Ammon's horn (tissue), 1 donor: ENCODE measurements at regions not wholly inside any gene's neighbourhood (a gene's known extent, or its start where the extent isn't known, plus 50 kb on each side); places are given as distances from the start of the nearest gene placed in this dataset.
"Not testable (repeated sequence)": the region's sequence is repeated elsewhere in the genome, so short reads cannot be mapped to it uniquely, and the experiment has no call there.

Experiments
- DNase-seq: peaks from one replicate; pipeline ENCODE4 v3.0.0-alpha.2; 2016; ENCODE audit warnings: low spot score

DNA sequence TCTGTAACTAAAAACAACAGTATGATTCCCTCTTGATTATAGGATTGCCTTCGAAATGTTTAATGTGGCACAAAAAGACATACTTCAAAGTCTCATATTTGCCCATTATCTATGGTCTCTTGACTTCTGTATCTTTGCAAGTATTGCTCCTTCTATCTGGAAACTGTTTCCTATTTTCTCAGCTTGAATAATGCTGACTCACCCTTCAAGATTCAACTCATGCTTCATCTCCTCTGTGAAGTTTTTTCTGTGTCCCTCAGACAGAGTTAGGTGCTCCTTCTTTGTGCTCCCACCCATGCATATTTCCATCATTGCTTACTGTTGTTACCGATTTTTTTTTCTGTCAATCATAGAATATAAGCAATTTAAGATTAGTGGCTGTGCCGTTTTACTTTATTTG, 192.8 kb upstream of the ROBO1 start:
- no peak for DNase-seq

DNA sequence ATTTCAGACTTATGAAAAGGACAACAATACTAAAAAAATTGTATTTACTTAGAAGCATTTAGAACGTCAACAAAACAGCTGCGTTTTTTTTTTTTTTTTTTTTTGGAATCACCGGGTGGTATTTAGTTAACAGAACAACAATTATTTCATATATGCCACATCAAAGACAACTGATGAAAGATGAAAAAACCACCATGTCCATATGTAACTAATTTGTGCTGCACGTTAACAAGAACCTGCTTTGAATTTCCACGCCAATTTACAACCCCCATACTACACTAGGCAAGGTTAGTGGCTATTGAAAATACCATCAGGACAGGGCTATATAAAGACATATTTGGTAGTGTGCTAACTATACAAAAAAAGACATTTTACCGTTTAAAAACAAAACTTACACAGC, 189.3 kb upstream of the ROBO1 start:
- DNase-seq: no peak

DNA sequence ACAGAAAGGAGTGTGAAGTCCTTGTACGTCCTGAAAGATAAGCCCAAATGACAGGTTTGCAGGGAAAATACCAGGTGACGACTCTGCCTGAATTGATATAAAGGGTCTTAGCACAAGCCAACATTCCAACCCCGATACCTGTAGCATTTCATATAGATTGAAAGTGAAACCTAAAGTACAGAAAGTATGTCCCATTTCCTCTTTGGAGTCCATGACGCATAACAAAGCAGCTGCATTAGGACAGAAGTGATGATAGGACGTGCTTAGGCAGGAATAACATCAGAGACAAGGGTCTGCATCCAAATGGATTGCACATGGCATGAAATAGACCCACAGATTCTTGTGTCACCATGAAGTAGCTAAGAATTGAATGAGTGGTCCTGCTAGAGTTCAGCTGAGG, 187.0 kb upstream of the ROBO1 start:
- no peak for DNase-seq

DNA sequence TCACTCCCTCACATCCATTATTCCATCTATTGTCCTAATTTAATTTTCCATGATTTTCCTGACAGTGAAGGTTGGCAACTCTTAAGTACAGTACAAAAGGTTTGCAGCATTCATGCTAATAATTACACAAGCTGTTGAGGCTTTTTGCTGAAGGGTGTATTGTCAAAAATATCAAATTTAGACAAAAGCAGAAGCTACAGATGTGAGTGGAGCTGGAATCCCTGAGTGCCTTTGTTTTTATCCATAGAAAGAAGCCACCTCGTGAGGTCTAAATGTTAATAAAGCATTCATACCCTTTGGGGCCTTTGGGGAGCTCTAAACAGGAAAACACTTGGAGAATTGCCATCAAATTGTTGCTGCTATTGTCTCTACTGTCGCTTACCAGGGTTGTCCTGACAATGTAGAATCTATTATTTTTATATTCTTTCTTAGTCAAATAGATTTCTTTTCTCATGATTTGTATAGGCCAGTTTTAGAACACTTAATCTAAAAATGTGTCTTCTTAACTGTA, 185.8 kb upstream of the ROBO1 start:
- no peak for DNase-seq

DNA sequence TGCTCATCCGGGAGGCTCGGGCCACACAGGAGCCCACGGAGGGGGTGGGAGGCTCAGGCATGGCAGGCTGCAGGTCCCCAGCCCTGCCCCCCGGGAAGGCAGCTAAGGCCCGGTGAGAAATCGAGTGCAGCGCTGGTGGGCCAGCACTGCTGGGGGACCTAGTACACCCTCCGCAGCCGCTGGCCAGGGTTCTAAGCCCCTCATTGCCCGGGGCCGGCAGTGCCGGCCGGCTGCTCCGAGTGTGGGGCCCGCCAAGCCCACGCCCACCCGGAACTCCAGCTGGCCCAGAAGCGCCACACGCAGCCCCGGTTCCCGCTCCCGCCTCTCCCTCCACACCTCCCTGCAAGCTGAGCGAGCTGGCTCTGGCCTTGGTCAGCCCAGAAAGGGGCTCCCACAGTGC, 183.6 kb upstream of the ROBO1 start:
- DNase-seq: not testable (repeated sequence)

DNA sequence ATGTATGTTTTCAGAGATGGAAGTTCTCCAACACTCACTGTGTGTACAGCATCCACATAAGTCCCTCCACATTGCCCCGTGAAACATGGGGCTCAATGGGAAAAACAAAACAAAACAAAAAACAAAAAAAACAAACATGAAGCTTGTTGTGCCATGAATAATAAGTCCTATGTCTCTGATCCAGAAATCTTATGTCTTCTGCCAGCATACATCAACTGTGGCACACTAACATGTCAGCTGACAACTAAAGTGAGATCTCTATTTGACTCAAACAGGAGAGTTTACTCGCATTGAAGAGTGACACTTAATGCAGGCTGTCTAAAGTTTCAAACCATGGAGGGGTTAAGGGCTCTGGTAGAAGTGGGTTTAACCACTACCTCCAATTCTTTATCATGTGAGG, 180.2 kb upstream of the ROBO1 start:
- DNase-seq: no peak

DNA sequence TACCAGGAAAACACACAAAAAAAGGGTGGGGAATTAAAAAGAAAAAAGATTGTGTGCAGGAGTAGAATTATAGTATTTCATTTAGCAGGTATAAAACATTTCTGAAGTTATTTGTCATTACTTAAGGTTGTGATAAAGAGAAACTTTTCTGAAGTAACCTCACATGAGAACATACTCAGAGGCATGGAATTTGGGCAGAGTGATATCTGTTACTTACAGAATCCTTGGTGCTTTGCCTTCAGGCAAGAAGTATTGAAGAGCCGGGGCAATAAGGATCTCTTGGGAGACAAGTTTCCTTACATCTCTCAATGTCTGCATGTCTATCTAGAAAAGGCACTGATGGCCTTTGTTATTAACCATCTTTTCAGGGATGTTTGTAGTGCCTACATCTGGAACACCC, 179.7 kb upstream of the ROBO1 start:
- no peak for DNase-seq

DNA sequence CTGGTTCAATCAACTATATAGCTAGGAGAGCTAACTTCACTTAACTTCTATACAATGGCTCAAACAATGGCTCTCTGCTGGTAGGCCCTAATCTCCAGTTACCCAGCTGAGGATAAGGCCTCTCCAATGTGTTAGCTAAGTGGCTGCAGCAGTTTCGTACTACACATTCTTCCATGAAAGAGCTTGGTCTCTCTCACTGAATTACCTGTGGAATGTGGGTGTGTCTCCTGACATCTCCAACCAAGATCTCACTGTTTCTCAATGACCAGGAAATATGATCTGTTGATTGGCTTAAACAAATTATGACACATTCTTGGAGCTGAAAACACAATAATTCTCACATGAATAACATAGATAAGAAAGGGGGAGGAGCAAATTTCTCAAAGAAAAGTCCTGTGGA, 169.8 kb upstream of the ROBO1 start:
- no peak for DNase-seq

DNA sequence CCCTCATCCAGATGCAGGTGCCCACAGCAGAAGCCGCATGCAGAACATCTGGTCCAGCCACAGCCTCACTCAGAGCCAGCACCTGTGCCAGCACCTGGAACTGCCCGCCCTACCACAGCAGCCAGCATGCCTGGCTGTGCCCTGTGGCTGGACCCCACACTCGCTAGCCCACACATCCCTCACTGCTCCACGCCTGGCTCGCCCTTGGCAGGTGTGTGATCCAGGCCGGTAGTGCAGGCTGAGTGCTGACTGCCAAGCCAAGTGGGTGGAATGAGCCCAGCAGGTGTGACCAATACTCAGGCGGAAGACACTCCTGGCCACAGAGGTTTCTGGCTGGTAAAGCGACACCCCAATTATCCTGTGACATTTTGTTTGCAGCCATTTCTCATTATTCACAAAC, 162.4 kb upstream of the ROBO1 start:
- no peak for DNase-seq

DNA sequence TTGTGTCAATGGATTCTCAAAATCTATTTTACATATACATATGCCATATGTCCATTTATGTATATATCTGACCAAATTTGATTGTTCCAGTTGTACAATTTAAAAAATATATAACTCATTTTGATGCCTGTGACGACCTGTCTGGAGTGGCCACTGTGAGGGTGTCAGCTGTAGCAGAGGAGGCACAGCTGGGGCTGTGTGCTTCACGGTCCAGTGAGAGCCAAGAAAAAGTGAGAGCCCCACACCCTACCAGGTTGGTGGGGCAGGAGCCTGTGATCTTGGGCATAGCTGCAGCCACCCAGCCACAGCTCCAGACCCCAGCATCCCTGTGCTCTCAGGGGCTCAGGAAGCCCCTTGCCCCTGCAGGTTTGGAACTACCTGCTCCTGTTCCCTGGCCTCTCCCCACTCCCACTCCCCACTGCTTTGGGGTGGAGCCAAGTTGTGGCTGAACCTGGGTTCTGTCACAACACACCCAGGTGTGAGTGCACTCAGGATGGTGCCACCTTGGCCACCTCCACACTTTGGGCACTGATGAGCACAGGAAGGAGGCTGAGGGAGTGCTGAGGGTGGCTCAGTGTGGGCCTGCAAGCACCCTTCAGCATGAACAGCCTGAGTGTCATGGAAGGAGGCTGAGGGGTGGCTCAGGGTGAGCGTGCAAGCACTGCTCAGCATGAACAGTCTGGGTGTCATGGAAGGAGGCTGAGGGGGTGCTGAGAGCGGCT, 161.1 kb upstream of the ROBO1 start:
- DNase-seq: no peak

DNA sequence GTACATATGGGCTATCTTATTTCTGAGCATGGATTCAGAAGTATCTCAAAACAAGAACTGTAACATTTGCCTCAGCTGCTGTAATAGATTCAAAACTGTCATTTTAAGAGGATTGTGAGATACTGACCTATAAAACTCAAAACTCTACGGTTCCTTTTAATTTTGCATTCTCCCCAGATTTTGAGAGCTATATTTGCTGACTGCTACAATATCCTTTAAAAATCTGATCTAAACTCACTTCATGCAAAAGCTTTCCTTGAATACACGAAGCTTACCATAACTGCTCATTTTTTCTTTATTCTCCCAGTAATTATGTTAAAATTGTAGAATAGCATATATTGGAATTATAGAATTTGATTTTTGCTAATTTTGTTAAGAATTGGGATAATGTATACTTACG, 158.7 kb upstream of the ROBO1 start:
- no peak for DNase-seq

DNA sequence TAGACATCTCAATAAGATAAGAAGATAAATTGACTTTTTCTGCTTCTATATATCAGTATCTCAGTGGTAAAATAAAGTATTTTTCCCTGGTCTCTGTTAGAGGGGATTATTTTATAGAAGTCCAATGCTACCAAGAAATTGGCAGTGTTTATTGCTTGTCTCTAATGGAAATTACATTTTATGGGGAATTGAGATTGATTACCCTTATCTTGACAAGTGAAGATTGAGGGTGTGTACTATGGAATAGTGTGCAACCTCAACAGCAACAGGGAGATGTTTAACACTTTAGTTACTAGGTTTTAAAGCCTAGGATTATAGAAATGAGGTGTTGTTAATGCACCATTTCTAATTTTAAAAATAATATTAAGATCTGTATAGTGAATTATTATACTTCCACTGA, 154.8 kb upstream of the ROBO1 start:
- DNase-seq: no peak

DNA sequence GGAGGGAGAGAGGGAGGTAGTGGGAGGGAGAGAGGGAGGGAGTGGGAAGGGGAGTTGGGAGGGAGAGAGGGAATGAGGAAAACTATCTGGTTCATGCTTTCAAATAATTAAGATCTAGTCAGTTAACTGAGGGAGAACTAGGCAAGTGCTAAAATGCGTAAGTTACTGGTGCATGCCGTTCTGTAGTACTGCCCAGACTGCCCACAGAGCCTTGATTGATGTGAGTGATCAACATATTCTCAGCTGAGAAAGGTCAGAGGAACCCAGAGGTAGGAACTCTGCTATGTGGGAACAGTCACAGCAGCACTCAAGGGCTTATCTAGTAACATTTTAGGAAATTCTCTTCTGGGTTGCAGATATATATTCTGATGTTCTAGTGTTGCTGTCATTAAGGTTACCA, 149.8 kb upstream of the ROBO1 start:
- DNase-seq: no peak

DNA sequence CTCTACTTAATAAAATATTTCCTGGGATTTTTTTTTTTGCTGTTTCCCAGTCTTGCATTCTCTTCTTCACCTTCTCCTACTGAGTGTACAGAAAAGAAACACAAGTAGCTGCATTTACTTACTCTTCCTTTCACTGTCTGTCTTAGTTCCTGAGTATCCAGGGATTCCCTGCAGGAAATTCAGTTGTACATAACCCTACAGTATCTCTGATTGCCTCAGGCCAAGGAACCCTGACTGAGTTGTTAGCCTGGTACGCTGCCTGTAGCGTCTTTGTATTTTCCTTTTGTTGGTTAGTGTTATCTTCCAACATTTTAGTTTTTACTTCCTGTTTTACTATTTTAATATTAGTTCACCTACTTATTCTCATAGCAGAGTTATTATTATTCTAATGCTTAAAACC, 142.5 kb upstream of the ROBO1 start:
- no peak for DNase-seq

DNA sequence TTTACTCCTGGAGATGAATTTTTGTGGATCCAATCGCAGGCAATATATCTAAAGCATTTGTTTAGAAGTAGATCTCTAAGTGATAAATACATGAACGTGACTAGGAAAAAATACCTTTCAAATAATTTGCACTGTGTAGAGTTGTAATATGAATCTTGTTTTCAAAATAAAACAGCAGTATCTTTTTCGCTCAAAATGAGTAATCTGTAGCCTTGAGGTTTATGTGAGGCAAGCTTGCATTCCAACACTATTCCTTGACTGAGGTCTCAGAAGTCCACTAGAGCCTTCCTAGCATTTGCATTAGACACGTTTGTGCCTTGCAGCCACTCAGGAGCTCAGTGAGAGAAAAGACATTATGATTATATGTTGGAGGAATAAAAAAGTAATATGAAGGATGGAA, 138.3 kb upstream of the ROBO1 start:
- no peak for DNase-seq

DNA sequence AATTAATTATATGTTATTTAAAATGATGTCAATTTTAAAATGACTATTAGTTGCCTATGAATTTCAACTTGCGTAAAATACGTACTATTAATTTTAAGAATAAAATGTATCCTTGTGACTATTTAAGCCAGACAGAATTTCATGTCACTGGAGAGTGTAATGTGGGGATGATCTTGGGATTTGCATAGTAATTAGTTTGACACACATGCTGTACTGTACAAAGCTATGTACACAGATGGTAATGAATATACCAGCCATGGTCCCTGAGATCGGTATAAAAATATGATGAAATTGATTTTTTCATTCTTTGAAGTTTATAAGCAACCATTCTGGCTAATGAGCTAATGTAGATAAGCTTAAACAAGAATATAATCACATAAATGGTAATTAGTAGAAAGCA, 134.4 kb upstream of the ROBO1 start:
- no peak for DNase-seq

DNA sequence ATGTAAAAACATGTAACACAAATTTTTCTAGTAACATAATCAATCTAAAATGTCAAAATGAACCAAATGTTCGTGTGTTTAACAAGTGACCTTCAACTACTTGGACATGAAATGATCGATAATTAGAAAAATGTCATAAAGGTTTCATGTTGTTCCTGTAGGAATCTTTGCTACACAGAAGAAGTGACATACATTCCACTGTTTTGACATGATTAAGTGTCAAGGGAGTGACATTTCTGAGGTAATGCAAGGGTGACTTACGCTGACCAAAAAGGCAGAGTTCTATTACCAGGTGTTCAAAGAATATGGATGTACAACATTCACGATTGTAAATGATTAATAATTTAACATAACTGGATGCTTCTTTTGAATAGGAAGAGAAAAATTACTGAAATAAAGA, 131.1 kb upstream of the ROBO1 start:
- no peak for DNase-seq

DNA sequence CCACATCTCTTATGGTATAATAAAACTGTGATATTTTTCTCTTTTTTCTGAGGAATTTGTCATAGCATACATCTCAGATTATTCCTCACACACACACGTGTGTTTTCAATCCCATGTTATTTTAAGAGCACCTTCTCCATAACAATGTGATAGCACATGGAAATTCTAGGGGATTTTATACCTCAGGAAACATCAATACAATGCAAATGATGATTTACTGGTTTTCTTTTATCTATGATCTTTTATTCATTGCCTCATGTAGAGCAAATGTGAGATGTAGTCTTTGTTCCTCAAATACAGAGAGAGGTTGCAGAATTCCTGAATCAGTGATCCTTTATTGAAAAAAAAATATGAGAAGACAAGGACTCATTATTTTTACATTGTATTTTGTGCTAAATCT, 128.3 kb upstream of the ROBO1 start:
- DNase-seq: no peak

DNA sequence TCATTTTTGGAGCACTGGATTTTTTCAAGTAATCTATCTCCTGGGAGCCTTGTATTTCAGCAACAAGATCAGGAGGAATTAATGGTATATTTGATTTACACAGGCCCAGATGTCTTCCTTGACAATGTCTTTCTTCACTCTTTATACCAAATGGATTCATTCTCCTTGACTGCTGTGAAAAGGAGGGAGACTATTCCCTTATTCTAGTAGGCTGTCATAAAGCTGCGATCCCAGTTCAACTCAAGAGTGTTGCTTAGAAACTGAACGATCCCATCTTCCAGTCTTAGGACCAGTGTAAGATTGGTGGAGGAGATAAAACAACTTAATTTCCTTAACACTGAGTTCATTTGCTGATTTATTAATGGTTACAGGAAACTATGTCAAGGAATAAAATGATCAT, 119.4 kb upstream of the ROBO1 start:
- no peak for DNase-seq

DNA sequence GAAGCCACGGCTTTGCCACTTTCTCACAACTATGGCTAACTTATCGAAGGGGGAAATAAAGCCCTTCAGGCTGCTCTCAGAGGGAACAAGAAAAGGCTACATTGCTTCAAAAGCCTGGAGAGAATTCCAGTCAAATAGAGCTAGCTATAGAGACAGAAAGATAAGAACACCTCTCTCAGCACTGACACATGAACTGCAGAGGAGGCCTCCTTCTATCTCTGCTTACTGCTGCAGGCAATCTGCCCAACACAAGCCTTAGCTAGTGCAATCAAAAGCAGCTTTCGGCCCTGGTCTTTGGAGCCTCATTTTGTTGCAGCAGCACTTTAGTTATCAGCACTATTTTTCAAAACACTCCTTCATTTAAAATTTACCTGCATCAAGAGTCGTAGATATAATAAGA, 118.4 kb upstream of the ROBO1 start:
- DNase-seq: no peak

DNA sequence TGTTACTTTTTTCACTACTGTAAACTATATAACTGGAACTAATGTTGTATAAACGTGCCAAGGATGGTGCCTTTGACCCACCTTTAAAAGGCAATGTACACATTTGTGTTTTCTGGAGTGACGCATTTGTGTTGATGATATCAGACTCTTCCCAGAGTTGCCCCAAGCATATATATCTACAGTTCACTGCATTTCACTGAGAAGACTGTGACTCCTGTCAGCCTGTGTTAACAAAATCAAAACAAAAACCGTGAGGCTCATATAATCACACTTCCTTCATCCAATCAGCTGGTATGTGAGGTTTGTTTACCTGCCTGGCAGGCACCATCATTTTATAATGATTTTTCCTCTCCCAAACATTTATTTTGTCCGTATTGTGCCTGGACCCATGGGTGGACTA, 117.6 kb upstream of the ROBO1 start:
- no peak for DNase-seq

DNA sequence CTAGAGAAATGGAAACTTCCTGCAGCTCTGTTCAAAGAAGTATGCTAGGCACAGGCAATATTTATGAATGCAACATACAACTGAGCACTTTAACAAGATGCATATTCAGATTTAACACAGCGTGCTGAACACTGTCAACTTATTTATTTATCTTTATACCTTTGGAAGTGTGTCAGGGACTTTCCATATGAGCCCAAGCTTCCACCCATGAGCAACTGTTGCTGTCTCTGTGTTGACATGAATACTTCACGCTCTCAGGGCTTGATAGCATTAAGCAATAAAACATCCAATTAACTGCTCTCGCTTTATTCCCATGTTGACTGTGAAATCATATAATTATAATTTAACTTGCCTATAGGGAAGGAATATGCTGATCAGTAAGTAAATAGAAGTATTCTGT, 116.6 kb upstream of the ROBO1 start:
- no peak for DNase-seq

DNA sequence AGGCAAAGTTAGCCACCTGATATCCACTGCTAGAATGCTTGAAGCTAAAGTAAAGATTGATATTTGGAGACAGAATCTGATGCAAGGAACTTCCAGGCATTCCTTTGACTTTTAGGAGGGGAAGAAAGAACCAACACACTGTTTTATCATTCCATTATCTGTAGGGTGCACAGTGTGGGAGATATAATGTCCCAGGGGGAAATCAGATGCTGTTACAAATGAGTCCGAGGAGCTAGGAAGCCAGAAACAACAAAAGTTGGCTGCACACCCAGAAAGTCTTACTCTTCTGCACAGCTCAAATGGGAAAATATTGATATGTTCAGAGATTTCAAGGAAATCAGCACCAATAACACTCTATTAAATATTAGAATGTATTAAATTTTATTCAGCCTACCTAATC, 113.6 kb upstream of the ROBO1 start:
- no peak for DNase-seq

DNA sequence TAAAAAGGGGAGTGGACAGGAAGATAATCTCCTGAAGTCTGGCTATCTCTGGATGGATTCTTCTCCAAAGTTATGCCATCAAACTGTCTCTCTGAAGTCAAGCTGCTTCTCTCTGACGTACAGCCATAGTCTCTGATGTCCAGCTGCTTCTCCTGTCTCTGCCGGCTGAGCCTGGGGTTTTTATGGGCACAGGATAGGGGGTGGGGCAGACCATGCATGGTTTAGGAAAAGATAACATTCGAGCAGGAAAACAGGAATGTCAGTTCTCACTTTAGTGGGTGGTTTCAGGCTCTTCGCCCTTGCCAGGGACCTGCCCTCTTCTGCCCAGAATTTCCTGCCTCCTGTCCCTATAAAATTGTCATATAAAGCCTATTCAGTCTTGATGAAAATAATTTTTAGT, 110.9 kb upstream of the ROBO1 start:
- DNase-seq: no peak

DNA sequence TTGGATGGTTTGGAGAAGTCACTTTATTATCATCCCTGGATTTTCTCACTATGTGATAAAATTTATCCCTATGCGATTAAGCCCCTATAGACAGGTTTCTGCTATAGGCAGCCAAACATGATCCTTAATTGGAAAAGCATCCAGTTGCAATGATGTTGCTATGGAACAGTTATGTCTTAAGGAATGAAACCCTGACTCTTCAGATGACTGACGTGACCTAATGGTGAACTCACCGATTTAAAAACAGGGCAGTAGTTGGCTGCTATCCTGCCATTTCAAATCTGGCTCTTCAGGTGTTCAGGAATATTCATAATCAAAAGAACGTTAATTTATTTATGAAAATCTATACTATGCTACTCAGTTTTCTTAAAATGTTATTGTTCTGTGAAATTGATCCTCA, 106.8 kb upstream of the ROBO1 start:
- no peak for DNase-seq
